ENCODE measurements at regions not wholly inside any gene's neighbourhood (a gene's known extent, or its start where the extent isn't known, plus 50 kb on each side); places are given as distances from the start of the nearest gene placed in this dataset.

DNA sequence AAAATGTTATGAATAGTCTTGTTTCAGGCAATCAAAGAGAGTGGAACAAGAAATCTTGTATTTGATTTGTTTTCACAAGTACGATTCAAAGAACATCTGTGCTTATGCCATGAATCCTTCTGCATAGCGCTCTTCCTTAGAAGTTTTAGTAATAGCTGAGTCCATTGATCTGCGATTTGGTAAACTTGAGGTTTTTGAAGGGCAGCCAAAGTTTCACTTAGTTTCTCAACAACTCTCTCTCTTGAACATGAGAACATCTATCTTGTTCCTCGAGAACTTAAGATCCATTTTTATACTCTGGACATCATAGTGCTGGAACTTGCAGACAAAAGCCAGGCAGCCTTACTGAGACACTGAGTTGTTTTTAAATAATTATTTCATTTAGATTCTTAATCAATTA, 96.2 kb upstream of the USP15 start:
- Histone ChIP-seq H3K79me2 (ENCODE audit: control insufficient read depth, low read length) (no peaks in the 10 kb centered on the region), H3K36me3 (ENCODE audit: control insufficient read depth, low read length) (no peaks in the 10 kb centered on the region), H3K9me2 (replicated peaks; ENCODE audit: control insufficient read depth, low read length) (no peaks in the 10 kb centered on the region), H3K4me1 (ENCODE audit: control insufficient read depth, low read length) (no peaks in the 10 kb centered on the region), H3K4me2 (ENCODE audit: low read length) (no peak overlapping the region), H3K9me3 (ENCODE audit: control insufficient read depth, insufficient read depth, low read length) (no peaks in the 10 kb centered on the region), H4K20me1 (ENCODE audit: control insufficient read depth, insufficient read depth, low read depth, low read length) (no peaks in the 10 kb centered on the region), H3K27ac (ENCODE audit: low read depth, low read length) (no peak overlapping the region), H3K27me3 (ENCODE audit: control insufficient read depth, low read length) (no peaks in the 10 kb centered on the region; the same call in 1 of the 2 replicates), H3F3A (ENCODE audit: control insufficient read depth, insufficient read depth) (no peaks in the 10 kb centered on the region), H3K4me3 (ENCODE audit: low read length) (no peak overlapping the region)
- TF ChIP-seq EZH2phosphoT487 (IDR thresholded peaks at IDR 0.05; ENCODE audit: borderline replicate concordance, low read length), result no peak
- TF ChIP-seq, protein P1, sequence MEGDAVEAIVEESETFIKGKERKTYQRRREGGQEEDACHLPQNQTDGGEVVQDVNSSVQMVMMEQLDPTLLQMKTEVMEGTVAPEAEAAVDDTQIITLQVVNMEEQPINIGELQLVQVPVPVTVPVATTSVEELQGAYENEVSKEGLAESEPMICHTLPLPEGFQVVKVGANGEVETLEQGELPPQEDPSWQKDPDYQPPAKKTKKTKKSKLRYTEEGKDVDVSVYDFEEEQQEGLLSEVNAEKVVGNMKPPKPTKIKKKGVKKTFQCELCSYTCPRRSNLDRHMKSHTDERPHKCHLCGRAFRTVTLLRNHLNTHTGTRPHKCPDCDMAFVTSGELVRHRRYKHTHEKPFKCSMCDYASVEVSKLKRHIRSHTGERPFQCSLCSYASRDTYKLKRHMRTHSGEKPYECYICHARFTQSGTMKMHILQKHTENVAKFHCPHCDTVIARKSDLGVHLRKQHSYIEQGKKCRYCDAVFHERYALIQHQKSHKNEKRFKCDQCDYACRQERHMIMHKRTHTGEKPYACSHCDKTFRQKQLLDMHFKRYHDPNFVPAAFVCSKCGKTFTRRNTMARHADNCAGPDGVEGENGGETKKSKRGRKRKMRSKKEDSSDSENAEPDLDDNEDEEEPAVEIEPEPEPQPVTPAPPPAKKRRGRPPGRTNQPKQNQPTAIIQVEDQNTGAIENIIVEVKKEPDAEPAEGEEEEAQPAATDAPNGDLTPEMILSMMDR (IDR thresholded peaks at IDR 0.05; ENCODE audit: low read depth, low read length, poor library complexity, severe bottlenecking), result no peak

DNA sequence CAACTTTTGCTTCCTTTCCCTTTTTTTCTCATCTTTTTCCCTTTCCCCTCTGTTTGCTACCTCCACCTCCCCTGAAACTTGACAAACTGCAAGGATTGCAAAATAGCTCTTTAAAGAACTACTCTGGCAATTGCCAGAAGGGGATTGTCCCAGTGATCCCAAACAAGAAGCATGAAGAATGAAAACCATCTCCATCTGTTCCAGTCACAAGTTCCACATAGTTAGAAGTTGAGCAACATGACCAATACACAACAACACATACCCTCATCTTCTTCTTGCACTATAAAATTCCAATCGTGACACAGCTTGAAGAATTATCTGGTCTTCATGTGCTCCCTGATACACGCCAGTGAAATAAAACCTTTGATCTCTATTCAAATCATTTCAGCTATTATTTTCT, 93.7 kb upstream of the USP15 start:
- no peaks in the 10 kb centered on the region for H3F3A ChIP-seq (ENCODE audit: control insufficient read depth, insufficient read depth)
- no peak overlapping the region for H3K27ac ChIP-seq (ENCODE audit: low read depth, low read length)
- no peaks in the 10 kb centered on the region for H3K9me3 ChIP-seq (ENCODE audit: control insufficient read depth, insufficient read depth, low read length)
- H3K4me1 ChIP-seq (ENCODE audit: control insufficient read depth, low read length), result no peaks in the 10 kb centered on the region
- H3K36me3 ChIP-seq (ENCODE audit: control insufficient read depth, low read length), result no peaks in the 10 kb centered on the region
- no peak overlapping the region for H3K4me2 ChIP-seq (ENCODE audit: low read length)
- no peak for TF ChIP-seq EZH2phosphoT487 (IDR thresholded peaks at IDR 0.05; ENCODE audit: borderline replicate concordance, low read length)
- H4K20me1 ChIP-seq (ENCODE audit: control insufficient read depth, insufficient read depth, low read depth, low read length), result no peaks in the 10 kb centered on the region
- H3K79me2 ChIP-seq (ENCODE audit: control insufficient read depth, low read length), result no peaks in the 10 kb centered on the region
- H3K27me3 ChIP-seq (ENCODE audit: control insufficient read depth, low read length), result no peaks in the 10 kb centered on the region; the same call in 1 of the 2 replicates
- no peaks in the 10 kb centered on the region for H3K9me2 ChIP-seq (replicated peaks; ENCODE audit: control insufficient read depth, low read length)
- no peak overlapping the region for H3K4me3 ChIP-seq (ENCODE audit: low read length)

DNA sequence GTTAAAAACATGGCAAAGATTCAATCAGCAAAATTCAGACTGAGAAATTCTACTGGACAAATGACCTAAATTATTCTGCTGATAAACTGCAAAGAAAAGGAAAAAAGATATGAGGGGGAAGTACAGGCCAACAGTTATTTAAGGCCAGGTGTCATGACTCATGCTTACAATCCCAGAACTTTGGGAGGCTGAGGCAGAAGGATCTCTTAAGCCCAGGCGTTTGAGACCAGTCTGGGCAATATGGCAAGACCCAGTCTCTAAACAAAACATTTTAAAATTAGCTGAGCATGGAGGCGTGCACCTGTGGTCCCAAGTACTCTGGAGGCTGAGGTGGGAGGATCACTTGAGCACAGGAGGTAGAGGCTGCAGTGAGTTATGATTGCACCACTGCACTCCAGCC, 91.8 kb upstream of the USP15 start:
- Histone ChIP-seq H4K20me1 (ENCODE audit: control insufficient read depth, insufficient read depth, low read depth, low read length) (no peaks in the 10 kb centered on the region), H3K9me3 (ENCODE audit: control insufficient read depth, insufficient read depth, low read length) (no peaks in the 10 kb centered on the region), H3K36me3 (ENCODE audit: control insufficient read depth, low read length) (no peaks in the 10 kb centered on the region), H3K79me2 (ENCODE audit: control insufficient read depth, low read length) (no peaks in the 10 kb centered on the region), H3K27me3 (ENCODE audit: control insufficient read depth, low read length) (no peaks in the 10 kb centered on the region; the same call in 1 of the 2 replicates), H3K4me2 (ENCODE audit: low read length) (no peak overlapping the region), H3K4me3 (ENCODE audit: low read length) (no peak overlapping the region), H3K27ac (ENCODE audit: low read depth, low read length) (no peak overlapping the region), H3K9me2 (replicated peaks; ENCODE audit: control insufficient read depth, low read length) (no peaks in the 10 kb centered on the region), H3K4me1 (ENCODE audit: control insufficient read depth, low read length) (no peaks in the 10 kb centered on the region), H3F3A (ENCODE audit: control insufficient read depth, insufficient read depth) (no peaks in the 10 kb centered on the region)
- TF ChIP-seq EZH2phosphoT487 (IDR thresholded peaks at IDR 0.05; ENCODE audit: borderline replicate concordance, low read length), result no peak
- TF ChIP-seq, protein P1 (IDR thresholded peaks at IDR 0.05; ENCODE audit: low read depth, low read length, poor library complexity, severe bottlenecking), result no peak

DNA sequence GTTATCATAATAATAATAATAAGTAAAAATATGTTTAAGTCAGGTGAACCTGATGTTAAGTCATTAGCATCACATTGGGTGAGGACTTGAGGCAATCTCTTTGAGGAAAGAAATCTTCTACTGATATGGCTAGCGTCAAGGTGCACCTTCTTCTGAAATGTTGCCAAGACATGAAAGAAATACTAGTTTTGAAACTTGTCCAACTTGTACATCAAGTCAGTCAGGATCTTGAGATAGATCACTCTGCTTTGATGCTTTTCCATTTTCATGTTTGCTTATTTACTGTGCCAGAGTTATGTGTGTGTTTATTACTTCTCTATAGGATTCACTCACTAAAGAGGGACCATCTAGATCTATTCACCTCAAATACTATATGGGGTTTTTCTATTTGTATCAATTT, 90.0 kb upstream of the USP15 start:
- H3K4me2 ChIP-seq (ENCODE audit: low read length), result no peak overlapping the region
- H3K27ac ChIP-seq (ENCODE audit: low read depth, low read length), result no peak overlapping the region
- H3K36me3 ChIP-seq (ENCODE audit: control insufficient read depth, low read length), result no peaks in the 10 kb centered on the region
- no peaks in the 10 kb centered on the region for H3F3A ChIP-seq (ENCODE audit: control insufficient read depth, insufficient read depth)
- no peaks in the 10 kb centered on the region; the same call in 1 of the 2 replicates for H3K27me3 ChIP-seq (ENCODE audit: control insufficient read depth, low read length)
- H3K79me2 ChIP-seq (ENCODE audit: control insufficient read depth, low read length), result no peaks in the 10 kb centered on the region
- H4K20me1 ChIP-seq (ENCODE audit: control insufficient read depth, insufficient read depth, low read depth, low read length), result no peaks in the 10 kb centered on the region
- H3K4me3 ChIP-seq (ENCODE audit: low read length), result no peak overlapping the region
- H3K4me1 ChIP-seq (ENCODE audit: control insufficient read depth, low read length), result no peaks in the 10 kb centered on the region
- no peaks in the 10 kb centered on the region for H3K9me3 ChIP-seq (ENCODE audit: control insufficient read depth, insufficient read depth, low read length)
- TF ChIP-seq, protein P1 (IDR thresholded peaks at IDR 0.05; ENCODE audit: low read depth, low read length, poor library complexity, severe bottlenecking), result no peak
- no peak for TF ChIP-seq EZH2phosphoT487 (IDR thresholded peaks at IDR 0.05; ENCODE audit: borderline replicate concordance, low read length)
- H3K9me2 ChIP-seq (replicated peaks; ENCODE audit: control insufficient read depth, low read length), result no peaks in the 10 kb centered on the region

All from DOHH2 (cell line).